H1 (cell line): ENCODE measurements at regions not wholly inside any gene's neighbourhood (a gene's known extent, or its start where the extent isn't known, plus 50 kb on each side); places are given as distances from the start of the nearest gene placed in this dataset.

Experiments
- CTCF ChIA-PET: fragments of 300-600 bp; sonication (Branson Sonifier 250); formaldehyde crosslinking; loops from one replicate; lab custom pipeline; 2021; ENCODE audit not compliant: partially characterized antibody; lab: Charles Lee
- POLR2A ChIA-PET: fragments of 300-600 bp; sonication (Branson Sonifier 250); formaldehyde crosslinking; loops from one replicate; lab custom pipeline; 2021; ENCODE audit warnings: inconsistent platforms; ENCODE audit not compliant: partially characterized antibody; lab: Charles Lee
- DNase-seq, 2 experiments: peaks; one replicate each; pipeline versions ENCODE4 v3.0.0 to v3.0.0-alpha.2; 2010 to 2022; ENCODE audit warnings: low spot score in 2 of 2, low read depth in 1 of 2, mixed read lengths in 1 of 2
- FAIRE-seq: peaks from 2 replicates; lab custom pipeline; 2011; peaks lifted over from hg19 to GRCh38; lab: Jason Lieb, UNC
- H2AFZ ChIP-seq: 2 replicates; pipeline ENCODE4 v1.8.1; 2012; ENCODE audit warnings: low read length, inconsistent platforms
- H2AK5ac ChIP-seq: 2 replicates; pipeline ENCODE4 v1.6.1; 2013; ENCODE audit warnings: low read depth, low read length
- H2BK120ac ChIP-seq: replicated peaks from 2 replicates; pipeline ENCODE3; 2013; ENCODE audit warnings: low read depth, low read length, inconsistent platforms
- H2BK12ac ChIP-seq: 2 replicates; pipeline ENCODE4 v1.6.1; 2013; ENCODE audit warnings: low read depth, low read length
- H2BK15ac ChIP-seq: 2 replicates; pipeline ENCODE4 v1.6.1; 2013; ENCODE audit warnings: low read length
- H2BK20ac ChIP-seq: 2 replicates; pipeline ENCODE4 v1.6.1; 2013; ENCODE audit warnings: low read length
- H2BK5ac ChIP-seq: 2 replicates; pipeline ENCODE4 v1.6.1; 2013; ENCODE audit warnings: low read depth, low read length
- H3K14ac ChIP-seq: 2 replicates; pipeline ENCODE4 v1.6.1; 2013; ENCODE audit warnings: inconsistent platforms; ENCODE audit not compliant: insufficient read length
- H3K18ac ChIP-seq: 2 replicates; pipeline ENCODE4 v1.6.1; 2013; ENCODE audit warnings: low read length; ENCODE audit errors: extremely low read depth
- H3K23ac ChIP-seq: 2 replicates; pipeline ENCODE4 v1.6.1; 2013; ENCODE audit warnings: inconsistent platforms; ENCODE audit not compliant: insufficient read length
- H3K23me2 ChIP-seq: 2 replicates; pipeline ENCODE4 v1.6.1; 2013; ENCODE audit warnings: low read depth, low read length
- H3K27ac ChIP-seq: 2 replicates; pipeline ENCODE4 v1.6.1; 2011; ENCODE audit warnings: low read depth, low read length, inconsistent platforms
- H3K27me3 ChIP-seq, 4 experiments: replicated peaks in 1 of 4; 1 replicate in 1 of 4; 2 replicates in 3 of 4; pipeline versions ENCODE4 v1.6.1 to v1.8.1; 2011 to 2013; ENCODE audit warnings: low read length in 3 of 4, mild to moderate bottlenecking in 3 of 4, inconsistent platforms in 2 of 4, mixed read lengths in 2 of 4, moderate library complexity in 1 of 4; ENCODE audit not compliant: control insufficient read depth in 3 of 4, insufficient read depth in 3 of 4; ENCODE audit errors: extremely low read depth in 1 of 4
- H3K36me3 ChIP-seq, 4 experiments: 2 replicates each; pipeline versions ENCODE4 v1.6.1 to v1.8.1; 2011 to 2013; ENCODE audit warnings: mild to moderate bottlenecking in 4 of 4, low read length in 3 of 4, moderate library complexity in 2 of 4, control low read depth in 1 of 4, inconsistent platforms in 1 of 4; ENCODE audit not compliant: insufficient read depth in 4 of 4, control insufficient read depth in 2 of 4
- H3K4ac ChIP-seq: replicated peaks from 2 replicates; pipeline ENCODE3; 2013; ENCODE audit warnings: low read length, low read depth, mixed read lengths, inconsistent platforms; ENCODE audit not compliant: insufficient read length
- H3K4me1 ChIP-seq, 4 experiments: replicated peaks in 1 of 4; 1 replicate in 1 of 4; 2 replicates in 3 of 4; pipeline versions ENCODE4 v1.6.1 to v1.8.1; 2011 to 2013; ENCODE audit warnings: low read length in 3 of 4, inconsistent platforms in 2 of 4, mixed read lengths in 1 of 4; ENCODE audit not compliant: insufficient read depth in 4 of 4, control insufficient read depth in 3 of 4
- H3K4me2 ChIP-seq, 2 experiments: 2 replicates each; pipeline versions ENCODE4 v1.6.1 to v1.8.1; 2011 to 2013; ENCODE audit warnings: low read depth in 2 of 2, low read length in 2 of 2, control low read depth in 1 of 2, inconsistent platforms in 1 of 2, mild to moderate bottlenecking in 1 of 2; ENCODE audit not compliant: insufficient read depth in 1 of 2
- H3K4me3 ChIP-seq, 4 experiments: fragments of 200-600, 300-600 bp in 1 of 4; sonication (generic), shearing (Covaris generic), sonication (Bioruptor Twin) in 1 of 4; 2 replicates each; pipeline versions ENCODE4 v1.5.1 to v1.8.1; 2011 to 2016; ENCODE audit warnings: low read length in 4 of 4, low read depth in 3 of 4, control low read depth in 2 of 4, inconsistent platforms in 2 of 4, mild to moderate bottlenecking in 2 of 4, mixed read lengths in 1 of 4, moderate library complexity in 1 of 4; ENCODE audit not compliant: insufficient read depth in 2 of 4; ENCODE audit errors: extremely low read depth in 1 of 4
- H3K56ac ChIP-seq: replicated peaks from 2 replicates; pipeline ENCODE3; 2013; ENCODE audit warnings: low read depth, mild to moderate bottlenecking, mixed read lengths, low read length, inconsistent platforms; ENCODE audit not compliant: insufficient read length
- H3K79me1 ChIP-seq: 2 replicates; pipeline ENCODE4 v1.6.1; 2013; ENCODE audit warnings: low read depth, low read length, control low read depth
- H3K79me2 ChIP-seq, 2 experiments: 2 replicates each; pipeline versions ENCODE4 v1.6.1 to v1.8.1; 2012 to 2013; ENCODE audit warnings: low read length in 2 of 2, mild to moderate bottlenecking in 2 of 2, inconsistent platforms in 1 of 2; ENCODE audit not compliant: insufficient read depth in 2 of 2, control insufficient read depth in 1 of 2
- H3K9ac ChIP-seq, 4 experiments: replicated peaks in 1 of 4; 1 replicate in 1 of 4; 2 replicates in 3 of 4; pipeline versions ENCODE4 v1.6.1 to v1.8.1; 2011 to 2013; ENCODE audit warnings: low read depth in 3 of 4, low read length in 3 of 4, control low read depth in 2 of 4, mild to moderate bottlenecking in 2 of 4, moderate library complexity in 2 of 4, inconsistent platforms in 1 of 4; ENCODE audit errors: extremely low read depth in 1 of 4
- H3K9me3 ChIP-seq, 2 experiments: 2 replicates each; pipeline versions ENCODE4 v1.6.1 to v1.8.1; 2012 to 2013; ENCODE audit warnings: mild to moderate bottlenecking in 2 of 2, moderate library complexity in 2 of 2, control low read depth in 1 of 2, inconsistent platforms in 1 of 2, low read depth in 1 of 2, low read length in 1 of 2, mixed read lengths in 1 of 2; ENCODE audit not compliant: insufficient read depth in 2 of 2
- H4K20me1 ChIP-seq, 2 experiments: replicated peaks in 1 of 2; 2 replicates each; pipeline versions ENCODE3 to v1.8.1; 2011 to 2013; ENCODE audit warnings: inconsistent platforms in 2 of 2, low read length in 2 of 2, mild to moderate bottlenecking in 1 of 2; ENCODE audit not compliant: insufficient read depth in 2 of 2, control insufficient read depth in 1 of 2
- H4K5ac ChIP-seq: 2 replicates; pipeline ENCODE4 v1.6.1; 2013; ENCODE audit warnings: low read length, low read depth, mixed read lengths, inconsistent platforms; ENCODE audit not compliant: insufficient read length
- H4K8ac ChIP-seq: 2 replicates; pipeline ENCODE4 v1.8.0; 2013; ENCODE audit warnings: mild to moderate bottlenecking, moderate library complexity, low read length, inconsistent platforms; ENCODE audit not compliant: insufficient read depth; ENCODE audit errors: extremely low read depth
- H4K91ac ChIP-seq: replicated peaks from 2 replicates; pipeline ENCODE3; 2013; ENCODE audit warnings: low read length, mixed read lengths, inconsistent platforms; ENCODE audit not compliant: insufficient read length
- CTCF ChIP-seq, 3 experiments: IDR thresholded peaks; 1 replicate in 2 of 3; 2 replicates in 1 of 3; pipeline versions ENCODE4 v1.5.1 to v1.6.1; 2011; ENCODE audit warnings: low read length in 3 of 3, mild to moderate bottlenecking in 3 of 3, inconsistent platforms in 2 of 3, low read depth in 1 of 3, moderate library complexity in 1 of 3; ENCODE audit not compliant: insufficient read depth in 1 of 3; ENCODE audit errors: control extremely low read depth in 1 of 3
- RAD21 ChIP-seq, 2 experiments: IDR thresholded peaks in 1 of 2; conservative IDR thresholded peaks in 1 of 2; 2 replicates each; pipeline ENCODE4 v1.6.1; 2011; ENCODE audit warnings: low read depth in 2 of 2, low read length in 2 of 2, improper control_type of control experiment in 1 of 2, inconsistent platforms in 1 of 2, mild to moderate bottlenecking in 1 of 2, moderate library complexity in 1 of 2
- RXRA ChIP-seq: IDR thresholded peaks from 2 replicates; pipeline ENCODE4 v1.6.1; 2011; ENCODE audit warnings: low read depth, mild to moderate bottlenecking, low read length, moderate library complexity; ENCODE audit not compliant: insufficient read depth
- WGBS, 2 experiments: shearing (Covaris generic) in 1 of 2; methylation state at CpG; one replicate each; pipeline versions ENCODE4 v1.1.6 to v1.1.7; 2013 to 2015; ENCODE audit warnings: low lambda C conversion rate in 2 of 2, mixed read lengths in 2 of 2, inconsistent platforms in 1 of 2, low coverage in 1 of 2, missing lambda C conversion rate in 1 of 2; ENCODE audit not compliant: insufficient replicate concordance in 2 of 2, insufficient coverage in 1 of 2, insufficient read length in 1 of 2; ENCODE audit errors: extremely low coverage in 1 of 2, missing lambda C conversion rate in 1 of 2; 5-methylcytosine and 5-hydroxymethylcytosine counted together

GRCh38 chr2:219886615-219887014 lies 259.2 kb downstream of the SLC4A3 start:
- Histone ChIP-seq H2AFZ (peak overlapping the region; percentile 35; the same call in 1 of the 2 replicates), H3K27ac (no peak overlapping the region), H2AK5ac (no peak overlapping the region), H3K14ac (no peak overlapping the region), H2BK120ac (no peak overlapping the region), H3K36me3 (no peaks in the 10 kb centered on the region), H3K23ac (no peak overlapping the region), H4K5ac (no peak overlapping the region), H3K56ac (no peak overlapping the region), H3K4me1 (no peaks in the 10 kb centered on the region), H3K23me2 (no peaks in the 10 kb centered on the region), H3K4me3 (no peak overlapping the region), H2BK12ac (0 out of 2 replicates have a peak overlapping the region, but pooled peaks have one; percentile 68), H3K79me2 (no peaks in the 10 kb centered on the region), H2BK5ac (no peak overlapping the region), H3K79me1 (no peaks in the 10 kb centered on the region), H3K9ac (no peak overlapping the region), H2BK15ac (no peak overlapping the region), H3K27me3 (no peaks in the 10 kb centered on the region; a peak in 1 of 7 replicates), H4K20me1 (no peaks in the 10 kb centered on the region), H3K4me2 (no peak overlapping the region), H3K18ac (no peak overlapping the region), H4K91ac (no peak overlapping the region), H2BK20ac (no peak overlapping the region), H4K8ac (no peak overlapping the region), H3K9me3 (no peaks in the 10 kb centered on the region), H3K4ac (no peak overlapping the region)
- POLR2A ChIA-PET: no interaction called here
- DNase-seq (no peak), FAIRE-seq (peak; percentile 86)
- CTCF ChIA-PET: interaction anchor here (0.6 to 2.4 kb wide), 11 partner anchors 8 to 176 kb away, joined by 3 to 11 read pairs (median 4); no protein-coding TSS in a partner anchor
- TF ChIP-seq CTCF (IDR thresholded peaks at IDR 0.05; ENCODE audit: control extremely low read depth in 1 of 3, insufficient read depth in 1 of 3, low read depth in 1 of 3, low read length in 3 of 3): peak in 2 of 3 experiments; percentile 30 to 62; a peak in 2 of 4 replicates
- TF ChIP-seq RAD21 (IDR thresholded peaks at IDR 0.05 in 1 of 2, conservative IDR thresholded peaks at IDR 0.05 in 1 of 2; ENCODE audit: low read depth in 2 of 2, low read length in 2 of 2): peak; percentile 65 to 70
- TF ChIP-seq RXRA: no peak
- WGBS, 2 experiments: 83% methylated on average over 2 of the region's 2 CpGs; no CpG with 5 or more reads in 1 of the 2 experiments
